Activated effector memory CD4-positive, alpha-beta T cell treated with Interleukin-2 at 50 U/mL for 16 hours (primary cell): ENCODE measurements at regions not wholly inside any gene's neighbourhood (a gene's known extent, or its start where the extent isn't known, plus 50 kb on each side); places are given as distances from the start of the nearest gene placed in this dataset.

Experiments
- DNase-seq: peaks from one replicate; pipeline ENCODE4 v3.0.0-alpha.2; 2020

- no peak for DNase-seq
Observed at GRCh38 chr3:177642042-177642803, 444.9 kb upstream of the TBL1XR1 start.

DNA sequence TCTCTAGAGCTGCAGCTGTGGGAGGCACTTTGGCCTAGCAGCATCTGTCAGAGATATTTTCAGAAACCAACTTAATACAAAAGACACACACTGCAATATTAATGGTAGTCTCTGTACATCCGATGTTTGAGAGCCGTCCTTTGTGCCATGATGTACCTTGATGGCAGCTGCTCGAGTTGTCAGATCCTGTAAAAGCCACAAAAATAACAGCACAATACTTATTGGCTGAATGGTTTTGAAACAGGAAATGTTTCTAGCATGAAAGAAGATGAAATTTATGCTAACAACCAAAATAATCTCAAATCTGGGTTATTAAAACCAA is 445.5 kb upstream of the TBL1XR1 start:
- no peak for DNase-seq

DNA sequence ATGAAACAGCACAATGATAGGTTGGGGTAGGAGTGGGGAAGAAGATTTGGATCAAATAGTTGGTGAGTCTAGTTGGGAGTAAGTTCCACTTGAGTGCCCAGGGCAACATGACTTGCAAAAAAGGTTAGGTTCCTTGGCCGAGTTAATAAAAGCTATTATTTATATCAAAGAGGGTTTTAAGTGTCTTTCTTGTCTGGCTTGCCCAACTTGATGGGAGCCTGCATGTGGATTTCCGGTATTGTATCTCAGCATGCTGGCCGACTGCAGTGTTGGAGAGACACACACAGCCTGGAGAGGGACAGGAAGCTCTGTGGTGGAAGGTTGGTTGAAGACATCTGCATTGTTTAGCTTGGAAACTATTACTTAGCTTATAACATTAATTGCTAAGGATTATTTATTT is 449.5 kb upstream of the TBL1XR1 start:
- DNase-seq = no peak

GRCh38 chr3:177647341-177647740 is 450.1 kb upstream of the TBL1XR1 start:
- no peak for DNase-seq

GRCh38 chr3:177647876-177648275 is 450.6 kb upstream of the TBL1XR1 start:
- no peak for DNase-seq

DNA sequence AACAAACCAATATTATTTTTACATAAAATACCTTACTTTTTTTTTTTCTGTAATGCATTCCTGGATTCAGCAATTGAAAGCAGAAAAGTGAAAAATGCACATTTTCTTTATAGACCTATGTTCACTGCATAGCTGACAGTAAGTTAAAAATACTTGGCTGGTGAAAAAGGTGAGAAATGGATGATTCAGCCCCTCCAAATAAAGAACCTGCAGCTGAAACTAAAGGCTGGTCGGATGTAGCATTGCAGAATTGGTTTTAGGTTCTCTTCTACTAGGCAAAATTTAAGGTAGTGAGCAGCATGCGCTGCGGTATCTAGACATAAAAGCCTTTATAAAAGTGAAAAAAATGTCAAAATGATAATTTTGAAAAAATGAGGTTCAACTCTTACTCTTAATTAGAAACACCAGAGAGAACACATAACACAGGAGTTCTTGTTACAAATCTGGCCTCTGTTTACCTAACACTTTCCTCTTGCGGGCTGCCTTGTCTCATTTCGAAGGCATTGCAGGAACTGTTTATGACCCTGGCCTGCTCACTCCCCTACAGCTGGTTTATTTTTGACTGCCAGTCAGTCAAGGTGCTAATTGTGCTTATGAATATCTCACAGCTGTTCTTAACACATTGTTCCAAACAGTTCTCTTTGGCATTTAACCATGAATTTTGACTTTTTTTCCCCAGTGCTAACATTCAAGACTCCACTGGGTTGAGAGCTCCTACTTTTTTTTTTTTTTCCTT is 455.4 kb upstream of the TBL1XR1 start:
- DNase-seq = no peak

- no peak for DNase-seq
Observed at GRCh38 chr3:177657243-177657642, 460.0 kb upstream of the TBL1XR1 start.

DNA sequence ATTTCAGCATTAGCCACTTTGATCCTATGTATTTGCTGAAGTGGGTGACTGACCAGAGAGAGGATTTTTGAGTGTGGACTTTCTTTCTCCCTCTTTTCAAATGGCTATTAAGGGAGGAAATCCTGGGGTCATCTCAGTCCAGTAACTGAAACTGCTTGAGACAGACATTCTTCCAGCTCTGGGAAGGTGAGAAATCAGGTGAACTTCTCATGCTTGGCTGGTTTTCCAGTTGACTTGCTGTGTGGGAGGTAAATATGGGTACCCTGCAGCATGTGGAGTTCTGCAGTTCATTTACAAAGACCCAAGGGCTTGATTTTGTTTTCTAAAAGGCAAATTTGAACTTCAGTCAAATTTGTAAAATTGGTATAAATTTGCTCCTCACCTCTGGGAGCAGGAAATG is 461.1 kb upstream of the TBL1XR1 start:
- DNase-seq = no peak

- DNase-seq = peak; percentile 9
Observed at GRCh38 chr3:177664380-177665103, 467.3 kb upstream of the TBL1XR1 start.

DNA sequence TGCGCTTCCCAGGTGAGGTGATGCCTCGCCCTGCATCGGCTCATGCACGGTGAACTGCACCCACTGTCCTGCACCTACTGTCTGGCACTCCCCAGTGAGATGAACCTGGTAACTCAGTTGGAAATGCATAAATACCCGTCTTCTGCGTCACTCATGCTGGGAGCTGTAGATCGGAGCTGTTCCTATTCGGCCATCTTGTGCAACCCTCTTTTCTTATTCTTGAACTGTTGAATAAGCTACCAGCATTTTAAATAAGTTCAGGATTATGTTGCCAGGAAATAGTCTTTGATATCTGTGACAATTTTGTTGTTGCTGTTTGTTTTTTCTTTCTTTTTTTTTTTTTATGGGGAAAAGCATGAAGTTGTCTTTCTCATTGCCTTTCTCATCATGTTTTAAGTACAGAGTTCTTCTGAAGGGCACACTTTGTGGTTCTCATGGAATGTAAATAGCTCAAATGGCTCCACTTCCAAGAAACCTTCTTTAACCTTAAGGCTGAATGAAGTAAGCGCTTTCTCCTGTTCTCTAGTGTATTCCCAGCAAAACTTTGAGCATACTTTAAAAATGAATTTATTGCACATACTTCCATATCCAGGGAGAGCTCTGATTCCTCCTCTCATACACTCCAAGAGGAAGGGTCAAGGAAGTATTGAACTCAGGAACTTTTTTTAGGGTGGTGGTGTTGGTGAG is 468.0 kb upstream of the TBL1XR1 start:
- DNase-seq = no peak

DNA sequence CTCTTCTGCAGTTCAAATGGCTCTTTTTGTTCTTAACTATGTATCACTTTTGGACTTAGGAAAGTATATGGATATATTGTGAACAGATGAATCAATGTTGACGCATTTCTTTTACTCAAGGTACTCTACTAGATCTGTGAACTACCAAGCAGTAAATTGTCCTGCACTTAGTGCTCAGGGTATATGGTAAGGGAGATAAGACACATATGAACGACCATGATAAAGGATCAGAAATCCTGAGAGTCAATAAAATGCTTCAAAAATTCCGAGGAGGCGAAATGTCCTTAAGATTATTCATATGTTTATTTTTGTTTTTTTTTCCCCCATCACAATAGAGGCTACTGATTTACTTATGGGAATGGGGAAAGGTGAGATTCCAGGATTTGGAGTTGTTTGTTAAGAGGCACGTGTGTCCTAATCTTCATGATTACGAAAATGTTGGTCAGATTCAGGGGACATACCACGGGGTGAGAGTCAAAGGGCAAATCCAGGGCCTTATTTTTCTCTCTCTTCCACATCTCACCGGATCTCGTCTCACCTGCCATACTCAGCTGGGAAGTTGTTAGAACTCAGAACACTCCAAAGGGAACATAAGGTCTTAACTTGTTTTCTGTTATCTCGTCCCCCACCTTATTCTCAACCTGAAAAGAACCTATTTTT is 475.1 kb upstream of the TBL1XR1 start:
- no peak for DNase-seq

- no peak for DNase-seq
Observed at GRCh38 chr3:177673112-177673914, 476.0 kb upstream of the TBL1XR1 start.

DNA sequence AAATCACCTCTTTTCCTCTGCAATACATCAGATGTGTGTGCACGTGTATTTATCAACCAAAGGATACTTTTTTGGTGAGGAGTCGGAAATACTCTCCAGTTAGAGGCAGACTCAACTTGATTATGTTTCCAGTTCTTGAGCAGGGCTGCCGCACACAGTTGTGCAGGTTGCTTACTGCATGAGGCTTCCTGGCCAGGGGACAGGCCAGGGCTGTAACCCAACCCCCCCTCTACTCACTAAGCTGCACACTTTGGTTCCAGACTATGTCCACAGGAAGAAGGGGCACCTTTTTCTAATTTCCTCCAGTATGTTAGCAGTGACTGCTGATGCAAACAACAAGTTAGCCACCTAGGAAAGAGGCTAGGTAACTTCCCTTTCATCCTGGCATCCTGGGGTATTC is 476.9 kb upstream of the TBL1XR1 start:
- no peak for DNase-seq

GRCh38 chr3:177676148-177676547 is 478.9 kb upstream of the TBL1XR1 start:
- no peak for DNase-seq

GRCh38 chr3:177676947-177677587 is 479.8 kb upstream of the TBL1XR1 start:
- no peak for DNase-seq

GRCh38 chr3:177679568-177680471 is 482.5 kb upstream of the TBL1XR1 start:
- DNase-seq = peak; percentile 1

- no peak for DNase-seq
Observed at GRCh38 chr3:177680472-177680821, 483.2 kb upstream of the TBL1XR1 start.

DNA sequence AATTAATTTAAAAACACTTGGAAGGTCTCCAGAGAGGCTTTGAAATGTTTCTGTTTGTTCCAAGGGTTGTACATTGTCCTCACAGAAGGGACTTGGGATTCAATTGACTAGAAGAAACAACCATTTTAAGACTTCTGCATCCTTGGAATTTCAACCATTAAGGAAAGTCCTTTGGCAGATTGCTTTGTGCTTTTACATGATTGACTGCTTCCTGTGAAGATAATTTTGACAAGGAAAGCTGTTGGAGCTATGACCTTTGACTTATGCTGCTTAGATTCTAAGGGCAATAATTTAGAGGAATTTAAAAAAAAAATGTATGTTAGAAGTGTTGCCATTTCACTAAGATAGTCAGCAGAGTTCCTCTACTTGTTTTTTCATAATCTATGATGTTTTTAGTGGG is 483.9 kb upstream of the TBL1XR1 start:
- no peak for DNase-seq

GRCh38 chr3:177681852-177682251 is 484.6 kb upstream of the TBL1XR1 start:
- no peak for DNase-seq

GRCh38 chr3:177683586-177683985 is 486.3 kb upstream of the TBL1XR1 start:
- no peak for DNase-seq
